WTC11 (cell line): ENCODE measurements at regions not wholly inside any gene's neighbourhood (a gene's known extent, or its start where the extent isn't known, plus 50 kb on each side); places are given as distances from the start of the nearest gene placed in this dataset.

ENCODE experiments used
- ARID4B ChIP-seq: sonication (generic); formaldehyde crosslinking; IDR thresholded peaks from 2 replicates; pipeline ENCODE4 v1.8.0; 2023; ENCODE audit warnings: missing genetic modification reagents, mild to moderate bottlenecking, borderline replicate concordance
- ATF1 ChIP-seq: sonication (generic); formaldehyde crosslinking; IDR thresholded peaks from 2 replicates; pipeline ENCODE4 v1.8.1; 2023; ENCODE audit warnings: mild to moderate bottlenecking, moderate library complexity, missing genetic modification reagents
- ZNF121 ChIP-seq: sonication (generic); formaldehyde crosslinking; IDR thresholded peaks from 2 replicates; pipeline ENCODE4 v1.8.0; 2023; ENCODE audit warnings: missing genetic modification reagents

GRCh38 chr13:34208336-34208735, 390.4 kb downstream of the RFC3 start:
- TF ChIP-seq ZNF121 (CRISPR knock-in tag) (no peak), ARID4B (no peak), ATF1 (no peak)
